ENCODE measurements at regions not wholly inside any gene's neighbourhood (a gene's known extent, or its start where the extent isn't known, plus 50 kb on each side); places are given as distances from the start of the nearest gene placed in this dataset.

DNA sequence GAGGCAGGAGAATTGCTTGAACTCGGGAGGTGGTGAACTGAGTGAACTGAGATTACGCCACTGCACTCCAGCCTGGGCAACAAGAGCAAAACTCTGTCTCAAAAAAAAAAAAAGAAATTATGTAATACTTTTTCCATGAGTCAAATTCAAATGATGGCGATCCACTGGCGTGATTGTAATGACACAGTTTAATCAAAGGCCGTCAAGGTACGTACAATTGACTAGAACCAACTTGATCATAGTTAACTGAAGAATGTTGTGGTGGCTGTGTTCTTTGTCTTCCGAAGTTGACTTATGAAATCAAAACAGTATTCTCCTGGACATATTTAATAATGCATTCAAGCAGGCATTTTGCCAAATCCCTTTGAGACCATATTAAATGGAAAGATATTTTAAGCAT lies 318.6 kb upstream of the FAT1 start:
- no peak for TF ChIP-seq EZH2phosphoT487 (IDR thresholded peaks at IDR 0.05)
- TF ChIP-seq, protein P1, sequence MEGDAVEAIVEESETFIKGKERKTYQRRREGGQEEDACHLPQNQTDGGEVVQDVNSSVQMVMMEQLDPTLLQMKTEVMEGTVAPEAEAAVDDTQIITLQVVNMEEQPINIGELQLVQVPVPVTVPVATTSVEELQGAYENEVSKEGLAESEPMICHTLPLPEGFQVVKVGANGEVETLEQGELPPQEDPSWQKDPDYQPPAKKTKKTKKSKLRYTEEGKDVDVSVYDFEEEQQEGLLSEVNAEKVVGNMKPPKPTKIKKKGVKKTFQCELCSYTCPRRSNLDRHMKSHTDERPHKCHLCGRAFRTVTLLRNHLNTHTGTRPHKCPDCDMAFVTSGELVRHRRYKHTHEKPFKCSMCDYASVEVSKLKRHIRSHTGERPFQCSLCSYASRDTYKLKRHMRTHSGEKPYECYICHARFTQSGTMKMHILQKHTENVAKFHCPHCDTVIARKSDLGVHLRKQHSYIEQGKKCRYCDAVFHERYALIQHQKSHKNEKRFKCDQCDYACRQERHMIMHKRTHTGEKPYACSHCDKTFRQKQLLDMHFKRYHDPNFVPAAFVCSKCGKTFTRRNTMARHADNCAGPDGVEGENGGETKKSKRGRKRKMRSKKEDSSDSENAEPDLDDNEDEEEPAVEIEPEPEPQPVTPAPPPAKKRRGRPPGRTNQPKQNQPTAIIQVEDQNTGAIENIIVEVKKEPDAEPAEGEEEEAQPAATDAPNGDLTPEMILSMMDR (IDR thresholded peaks at IDR 0.05) = no peak

Data from neural progenitor cell (in vitro differentiated cells).